Right lobe of liver (tissue), 6 donors: ENCODE measurements at regions not wholly inside any gene's neighbourhood (a gene's known extent, or its start where the extent isn't known, plus 50 kb on each side); places are given as distances from the start of the nearest gene placed in this dataset.

ENCODE experiments used
- ATAC-seq, 4 donors: fragments of 200-7000 bp; cut with Tn5 transposase; one replicate each; pipeline ENCODE4 v1.9.1; 2020; ENCODE audit warnings: mild to moderate bottlenecking in 4 of 4, moderate library complexity in 4 of 4
- DNase-seq, 3 donors: peaks; one replicate each; pipeline ENCODE4 v3.0.0-alpha.2; 2020
- H3K27ac ChIP-seq, 3 donors: fragments of 200-600 bp; one replicate each; pipeline ENCODE4 v1.8.0; 2022
- H3K27me3 ChIP-seq, 2 donors: fragments of 200-600 bp; one replicate each; pipeline ENCODE4 v1.8.0; 2022
- H3K36me3 ChIP-seq, 4 donors: fragments of 200-600 bp; sonication (generic) in 1 of 4; one replicate each; pipeline versions ENCODE4 v1.5.1 to v1.8.0; 2017 to 2022; ENCODE audit warnings: control low read depth in 1 of 4
- H3K4me1 ChIP-seq, 4 donors: fragments of 200-600 bp; sonication (generic) in 1 of 4; one replicate each; pipeline versions ENCODE4 v1.5.1 to v1.8.0; 2017 to 2022; ENCODE audit warnings: control low read depth in 1 of 4
- H3K4me3 ChIP-seq, 3 donors: fragments of 200-600 bp; one replicate each; pipeline ENCODE4 v1.8.0; 2022
- H3K9me3 ChIP-seq, 4 donors: fragments of 200-600 bp; sonication (generic) in 1 of 4; one replicate each; pipeline versions ENCODE4 v1.5.1 to v1.8.0; 2017 to 2022; ENCODE audit warnings: control low read depth in 1 of 4
- POLR2A ChIP-seq: fragments of 450-650 bp; IDR thresholded peaks from one replicate; pipeline ENCODE4 v1.6.1; 2017; ENCODE audit warnings: antibody characterized with exemption, mild to moderate bottlenecking
- WGBS: methylation state at CpG from one replicate; pipeline ENCODE4 v1.1.6; 2018; ENCODE audit warnings: low coverage, low lambda C conversion rate; ENCODE audit not compliant: insufficient coverage; ENCODE audit errors: missing lambda C conversion rate; 5-methylcytosine and 5-hydroxymethylcytosine counted together
- intact Hi-C, 2 donors: fragments of 100-400 bp; cut with DNase I; formaldehyde crosslinking; loops; one replicate each; pipeline versions ENCODE4 v1.11.2 to v1.14.1; 2022
- TF ChIP-seq, protein P1 (sequence below), 4 donors: fragments of 200-600 bp in 3 of 4; fragments of 450-650 bp in 1 of 4; IDR thresholded peaks; one replicate each; pipeline versions ENCODE4 v1.5.1 to v1.8.0; 2016 to 2022; ENCODE audit warnings: antibody characterized with exemption in 4 of 4, mild to moderate bottlenecking in 2 of 4
- donor health status: DM: no; HTN: yes; CAD: no.
- donor health status: DM: no; HTN: no; CAD: no.
- donor health status: DM: no; HTN: no; CAD: no.
- donor health status: DM: no; HTN: yes; CAD: no.
- donor health status: DM: no; HTN: yes; CAD: no.

DNA sequence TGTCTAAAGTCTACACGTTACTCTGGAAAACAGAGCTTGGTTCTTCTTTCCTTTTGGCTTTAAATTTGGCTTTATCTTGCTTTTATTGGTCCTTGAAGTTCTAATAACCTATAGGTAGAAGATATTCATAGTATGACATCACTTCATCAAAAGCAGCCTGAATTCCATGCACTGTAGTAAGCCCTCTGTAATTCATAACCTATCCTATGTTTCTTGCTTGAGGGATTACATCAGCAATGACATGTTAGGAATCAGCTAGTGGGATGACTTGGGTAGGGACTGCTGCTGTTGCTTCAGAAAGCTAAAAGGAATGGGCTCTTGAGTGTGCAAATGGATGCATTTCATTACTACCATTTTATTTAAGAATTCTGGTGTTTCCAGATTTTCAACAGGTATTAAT is 184.9 kb downstream of the PTEN start:
- intact Hi-C loops = no loop called here
- ATAC-seq (no peak), DNase-seq (no peak)
- TF ChIP-seq, protein P1, sequence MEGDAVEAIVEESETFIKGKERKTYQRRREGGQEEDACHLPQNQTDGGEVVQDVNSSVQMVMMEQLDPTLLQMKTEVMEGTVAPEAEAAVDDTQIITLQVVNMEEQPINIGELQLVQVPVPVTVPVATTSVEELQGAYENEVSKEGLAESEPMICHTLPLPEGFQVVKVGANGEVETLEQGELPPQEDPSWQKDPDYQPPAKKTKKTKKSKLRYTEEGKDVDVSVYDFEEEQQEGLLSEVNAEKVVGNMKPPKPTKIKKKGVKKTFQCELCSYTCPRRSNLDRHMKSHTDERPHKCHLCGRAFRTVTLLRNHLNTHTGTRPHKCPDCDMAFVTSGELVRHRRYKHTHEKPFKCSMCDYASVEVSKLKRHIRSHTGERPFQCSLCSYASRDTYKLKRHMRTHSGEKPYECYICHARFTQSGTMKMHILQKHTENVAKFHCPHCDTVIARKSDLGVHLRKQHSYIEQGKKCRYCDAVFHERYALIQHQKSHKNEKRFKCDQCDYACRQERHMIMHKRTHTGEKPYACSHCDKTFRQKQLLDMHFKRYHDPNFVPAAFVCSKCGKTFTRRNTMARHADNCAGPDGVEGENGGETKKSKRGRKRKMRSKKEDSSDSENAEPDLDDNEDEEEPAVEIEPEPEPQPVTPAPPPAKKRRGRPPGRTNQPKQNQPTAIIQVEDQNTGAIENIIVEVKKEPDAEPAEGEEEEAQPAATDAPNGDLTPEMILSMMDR (IDR thresholded peaks at IDR 0.05) = no peak
- TF ChIP-seq POLR2A = no peak
- Histone ChIP-seq H3K27ac (no peak overlapping the region), H3K4me3 (no peak overlapping the region), H3K4me1 (no peaks in the 10 kb centered on the region), H3K9me3 (no peaks in the 10 kb centered on the region), H3K36me3 (no peaks in the 10 kb centered on the region), H3K27me3 (no peaks in the 10 kb centered on the region)
- 100% methylated on average over 1 of the region's 1 CpG for WGBS

DNA sequence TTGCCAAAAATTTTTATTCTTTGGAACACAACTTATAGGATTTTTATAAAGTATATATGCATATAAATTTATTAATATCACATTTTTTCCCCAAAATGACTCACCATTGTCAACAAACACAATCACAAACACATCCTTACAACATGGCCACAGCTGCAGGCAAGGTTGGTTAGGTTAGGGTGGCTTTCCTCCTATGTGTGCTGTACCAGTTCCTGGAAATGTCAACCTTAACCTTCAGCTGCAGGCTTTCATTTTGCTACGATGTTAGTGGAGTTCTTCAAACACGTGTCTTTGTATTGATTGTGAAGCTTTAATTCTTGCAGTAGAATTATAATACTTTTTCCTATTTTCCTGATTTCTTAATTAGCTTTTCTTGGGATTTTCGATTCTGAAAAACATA is 185.8 kb downstream of the PTEN start:
- no peak for ATAC-seq
- no peak for DNase-seq
- TF ChIP-seq, protein P1 (IDR thresholded peaks at IDR 0.05) = no peak
- no peak for TF ChIP-seq POLR2A
- intact Hi-C loops = no loop called here
- Histone ChIP-seq H3K4me3 (no peak overlapping the region), H3K4me1 (no peaks in the 10 kb centered on the region), H3K9me3 (no peaks in the 10 kb centered on the region), H3K27ac (no peak overlapping the region), H3K36me3 (no peaks in the 10 kb centered on the region), H3K27me3 (no peaks in the 10 kb centered on the region)
- 78% methylated on average over 3 of the region's 3 CpGs for WGBS

DNA sequence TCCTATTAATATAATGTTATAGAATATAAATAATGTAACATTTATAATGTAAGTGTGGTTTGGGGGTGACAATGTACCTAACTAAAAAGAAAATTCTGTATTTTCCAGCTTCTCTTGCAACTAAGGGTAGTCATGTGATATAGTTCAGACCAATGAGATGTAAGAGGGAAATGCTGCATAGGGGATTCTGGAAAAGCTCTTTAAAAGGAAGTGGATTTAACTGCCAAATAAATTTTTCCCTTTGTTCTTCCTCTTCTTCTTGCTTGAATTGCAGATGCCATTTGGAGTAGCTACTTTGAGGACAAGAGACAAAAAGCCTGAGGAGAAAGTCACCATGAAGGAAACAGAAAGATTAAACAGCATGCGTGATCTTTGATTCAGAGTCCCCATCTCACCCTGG is 194.3 kb downstream of the PTEN start:
- 92% methylated on average over 1 of the region's 1 CpG for WGBS
- ATAC-seq (no peak), DNase-seq (no peak)
- Histone ChIP-seq H3K27me3 (no peaks in the 10 kb centered on the region), H3K36me3 (no peaks in the 10 kb centered on the region), H3K9me3 (no peaks in the 10 kb centered on the region), H3K4me3 (no peak overlapping the region), H3K4me1 (peaks cover 0 to 9% (median 4%) of the 10 kb centered on the region in 4 donors), H3K27ac (no peak overlapping the region)
- TF ChIP-seq, protein P1 (IDR thresholded peaks at IDR 0.05) = no peak
- TF ChIP-seq POLR2A = no peak
- intact Hi-C loops = no loop called here

GRCh38 chr10:88058750-88059149 is 195.3 kb downstream of the PTEN start:
- peaks cover 0 to 18% (median 9%) of the 10 kb centered on the region in 4 donors for H3K4me1 ChIP-seq
- TF ChIP-seq POLR2A = no peak
- TF ChIP-seq, protein P1 (IDR thresholded peaks at IDR 0.05) = no peak
- H3K27ac ChIP-seq = no peak overlapping the region
- no peak overlapping the region for H3K4me3 ChIP-seq
- intact Hi-C loops = no loop called here
- WGBS = 67% methylated on average over 4 of the region's 4 CpGs
- ATAC-seq (no peak), DNase-seq (no peak)
- H3K36me3 ChIP-seq = no peaks in the 10 kb centered on the region
- no peaks in the 10 kb centered on the region for H3K27me3 ChIP-seq
- no peaks in the 10 kb centered on the region for H3K9me3 ChIP-seq

DNA sequence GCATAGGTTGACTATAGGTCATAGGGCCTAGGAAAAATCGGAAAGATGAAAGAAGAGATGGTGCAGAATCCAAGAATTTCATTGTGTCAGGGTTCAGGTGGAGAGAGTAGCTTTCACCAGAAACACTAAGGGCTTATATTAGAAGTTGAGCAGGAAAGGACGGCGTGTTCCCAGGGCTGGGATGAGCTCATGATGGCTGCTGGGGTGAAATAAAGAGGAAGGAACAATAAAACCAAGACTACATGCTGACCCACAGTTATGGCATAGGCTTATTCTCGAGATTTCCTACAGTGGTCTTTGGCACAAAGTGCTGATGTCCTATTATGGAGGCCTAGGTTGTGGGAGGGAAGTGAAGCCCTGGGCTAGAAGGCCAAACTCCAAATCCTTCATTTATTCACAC is 195.8 kb downstream of the PTEN start:
- no peaks in the 10 kb centered on the region for H3K27me3 ChIP-seq
- DNase-seq (no peak), ATAC-seq (no peak)
- no peaks in the 10 kb centered on the region for H3K9me3 ChIP-seq
- intact Hi-C loops = no loop called here
- no peaks in the 10 kb centered on the region for H3K36me3 ChIP-seq
- TF ChIP-seq, protein P1 (IDR thresholded peaks at IDR 0.05) = no peak
- TF ChIP-seq POLR2A = no peak
- peaks cover 0 to 22% (median 11%) of the 10 kb centered on the region in 4 donors for H3K4me1 ChIP-seq
- WGBS = 59% methylated on average over 4 of the region's 4 CpGs
- no peak overlapping the region for H3K27ac ChIP-seq
- H3K4me3 ChIP-seq = no peak overlapping the region
